Retinal pigment epithelial cell (primary cell): ENCODE measurements at regions not wholly inside any gene's neighbourhood (a gene's known extent, or its start where the extent isn't known, plus 50 kb on each side); places are given as distances from the start of the nearest gene placed in this dataset.

ENCODE experiments used
- DNase-seq: peaks from one replicate; pipeline ENCODE4 v3.0.0-alpha.2; 2010; ENCODE audit warnings: low read depth
- H3K4me3 ChIP-seq: 2 replicates; pipeline ENCODE4 v1.5.1; 2011; ENCODE audit warnings: mild to moderate bottlenecking, low read length, control low read depth, moderate library complexity
- CTCF ChIP-seq: conservative IDR thresholded peaks from 2 replicates; pipeline ENCODE4 v1.5.1; 2011; ENCODE audit warnings: low read depth, low read length, control low read depth, inconsistent platforms

- no peak overlapping the region for H3K4me3 ChIP-seq
- DNase-seq: no peak
- TF ChIP-seq CTCF: no peak
These were observed 1994.9 kb downstream of the NCAM2 start for GRCh38 chr21:22993144-22993543.

GRCh38 chr21:22993822-22994574, 1995.8 kb downstream of the NCAM2 start:
- no peak for DNase-seq
- no peak for TF ChIP-seq CTCF
- H3K4me3 ChIP-seq: no peak overlapping the region

GRCh38 chr21:23003951-23004350, 2005.7 kb downstream of the NCAM2 start:
- H3K4me3 ChIP-seq: no peak overlapping the region
- TF ChIP-seq CTCF: no peak
- DNase-seq: no peak

GRCh38 chr21:23008601-23009202, 2010.5 kb downstream of the NCAM2 start:
- DNase-seq: peak; percentile 18
- no peak overlapping the region for H3K4me3 ChIP-seq
- TF ChIP-seq CTCF: no peak

GRCh38 chr21:23009360-23009759, 2011.2 kb downstream of the NCAM2 start:
- H3K4me3 ChIP-seq: no peak overlapping the region
- DNase-seq: no peak
- no peak for TF ChIP-seq CTCF

- no peak overlapping the region for H3K4me3 ChIP-seq
- no peak for TF ChIP-seq CTCF
- DNase-seq: no peak
These were observed 2015.8 kb downstream of the NCAM2 start for GRCh38 chr21:23014021-23014420.

GRCh38 chr21:23016617-23017016, 2018.4 kb downstream of the NCAM2 start:
- TF ChIP-seq CTCF: peak; percentile 70
- no peak overlapping the region for H3K4me3 ChIP-seq
- peak; percentile 8 for DNase-seq
